CD14-positive monocyte (primary cell): ENCODE measurements at regions not wholly inside any gene's neighbourhood (a gene's known extent, or its start where the extent isn't known, plus 50 kb on each side); places are given as distances from the start of the nearest gene placed in this dataset.

Experiments used
- DNase-seq, 3 donors: peaks; one replicate each; pipeline ENCODE4 v3.0.0-alpha.2; 2011 to 2022
- H2AFZ ChIP-seq: 2 replicates; pipeline ENCODE4 v1.6.0; 2012; ENCODE audit warnings: mild to moderate bottlenecking, low read depth, low read length, inconsistent platforms; ENCODE audit not compliant: insufficient read depth, poor library complexity, severe bottlenecking
- H3K27ac ChIP-seq, 2 donors: 1 replicate in 1 of 2; 2 replicates in 1 of 2; pipeline ENCODE4 v1.5.1; 2012 to 2013; ENCODE audit warnings: low read length in 2 of 2, control low read depth in 1 of 2, inconsistent platforms in 1 of 2, low read depth in 1 of 2, mild to moderate bottlenecking in 1 of 2
- H3K27me3 ChIP-seq, 2 donors: one replicate each; pipeline versions ENCODE4 v1.6.0 to v1.6.1; 2011 to 2013; ENCODE audit warnings: low read length in 2 of 2; ENCODE audit not compliant: control insufficient read depth in 2 of 2, insufficient read depth in 2 of 2
- H3K36me3 ChIP-seq, 2 donors: replicated peaks in 1 of 2; 1 replicate in 1 of 2; 2 replicates in 1 of 2; pipeline versions ENCODE4 v1.5.1 to v1.6.1; 2012 to 2013; ENCODE audit warnings: low read length in 2 of 2, control low read depth in 1 of 2, inconsistent platforms in 1 of 2, mild to moderate bottlenecking in 1 of 2; ENCODE audit not compliant: insufficient read depth in 2 of 2, control insufficient read depth in 1 of 2
- H3K4me1 ChIP-seq, 2 donors: 1 replicate in 1 of 2; 2 replicates in 1 of 2; pipeline versions ENCODE4 v1.5.1 to v1.6.1; 2012 to 2013; ENCODE audit warnings: low read length in 2 of 2, control low read depth in 1 of 2, inconsistent platforms in 1 of 2, mild to moderate bottlenecking in 1 of 2, moderate library complexity in 1 of 2; ENCODE audit not compliant: insufficient read depth in 2 of 2, control insufficient read depth in 1 of 2
- H3K4me2 ChIP-seq: replicated peaks from 2 replicates; pipeline ENCODE3; 2012; ENCODE audit warnings: low read length, moderate library complexity, mild to moderate bottlenecking; ENCODE audit not compliant: poor library complexity, severe bottlenecking; ENCODE audit errors: extremely low read depth
- H3K4me3 ChIP-seq, 3 experiments: fragments of 200-600 bp in 1 of 3; sonication (generic) in 1 of 3; replicated peaks in 1 of 3; 1 replicate in 2 of 3; 2 replicates in 1 of 3; pipeline ENCODE4 v1.5.1; 2011 to 2013; ENCODE audit warnings: low read length in 3 of 3, mild to moderate bottlenecking in 3 of 3, control low read depth in 2 of 3, low read depth in 2 of 3, inconsistent platforms in 1 of 3, moderate library complexity in 1 of 3
- H3K79me2 ChIP-seq: 2 replicates; pipeline ENCODE4 v1.6.0; 2012; ENCODE audit warnings: mild to moderate bottlenecking, control low read depth, inconsistent platforms, low read length, moderate library complexity; ENCODE audit not compliant: insufficient read depth
- H3K9ac ChIP-seq: 2 replicates; pipeline ENCODE4 v1.6.0; 2017; ENCODE audit warnings: low read length, mild to moderate bottlenecking; ENCODE audit not compliant: insufficient read depth, poor library complexity, severe bottlenecking
- H3K9me3 ChIP-seq, 2 donors: replicated peaks in 1 of 2; 1 replicate in 1 of 2; 2 replicates in 1 of 2; pipeline versions ENCODE4 v1.5.1 to v1.6.1; 2012 to 2013; ENCODE audit warnings: low read length in 2 of 2, control low read depth in 1 of 2; ENCODE audit not compliant: control insufficient read depth in 1 of 2, insufficient read depth in 1 of 2
- H4K20me1 ChIP-seq: 2 replicates; pipeline ENCODE4 v1.6.0; 2012; ENCODE audit warnings: mild to moderate bottlenecking, low read length, control low read depth, moderate library complexity; ENCODE audit not compliant: insufficient read depth
- H3K27ac Mint-ChIP-seq, 7 donors: one replicate each; pipeline ENCODE4 v1.8.0; 2020; ENCODE audit warnings: mild to moderate bottlenecking in 7 of 7, mixed read lengths in 7 of 7, moderate library complexity in 6 of 7, inconsistent platforms in 2 of 7
- H3K27me3 Mint-ChIP-seq, 3 donors: one replicate each; pipeline ENCODE4 v1.8.0; 2021 to 2022; ENCODE audit warnings: low read depth in 3 of 3, mild to moderate bottlenecking in 3 of 3, mixed read lengths in 3 of 3, moderate library complexity in 3 of 3, inconsistent platforms in 1 of 3
- H3K36me3 Mint-ChIP-seq, 2 donors: one replicate each; pipeline ENCODE4 v1.8.0; 2020; ENCODE audit warnings: mixed read lengths in 2 of 2, inconsistent platforms in 1 of 2, mild to moderate bottlenecking in 1 of 2
- H3K4me1 Mint-ChIP-seq: one replicate; pipeline ENCODE4 v1.8.0; 2020; ENCODE audit warnings: mild to moderate bottlenecking, mixed read lengths
- H3K4me3 Mint-ChIP-seq, 2 donors: one replicate each; pipeline ENCODE4 v1.8.0; 2020; ENCODE audit warnings: mild to moderate bottlenecking in 2 of 2, mixed read lengths in 2 of 2, moderate library complexity in 1 of 2
- H3K9me3 Mint-ChIP-seq, 7 donors: one replicate each; pipeline ENCODE4 v1.8.0; 2020 to 2022; ENCODE audit warnings: mixed read lengths in 7 of 7, mild to moderate bottlenecking in 6 of 7, moderate library complexity in 6 of 7, inconsistent platforms in 2 of 7
- CTCF ChIP-seq: fragments of 200-600 bp; IDR thresholded peaks from one replicate; pipeline ENCODE4 v1.8.0; 2022; ENCODE audit warnings: antibody characterized with exemption, mild to moderate bottlenecking
- WGBS: methylation state at CpG from one replicate; pipeline ENCODE4 v1.1.5; 2013; ENCODE audit warnings: missing lambda C conversion rate; ENCODE audit not compliant: insufficient coverage; 5-methylcytosine and 5-hydroxymethylcytosine counted together
- intact Hi-C, 2 donors: fragments of 100-400 bp; cut with micrococcal nuclease; formaldehyde crosslinking; loops; one replicate each; pipeline versions ENCODE4 v1.15.0 to v1.15.1; 2023

- no peaks in the 10 kb centered on the region for H3K79me2 ChIP-seq
- H3K4me3 Mint-ChIP-seq: peak overlapping the region; percentile 73 to 87
- no peaks in the 10 kb centered on the region for H3K36me3 ChIP-seq
- peaks cover 17 to 22% (median 17%) of the 10 kb centered on the region in 3 donors for H3K27me3 Mint-ChIP-seq
- no peaks in the 10 kb centered on the region for H4K20me1 ChIP-seq
- H3K9ac ChIP-seq: peak overlapping the region; percentile 45
- H3K4me1 Mint-ChIP-seq: peaks cover 5% of the 10 kb centered on the region
- H3K27ac Mint-ChIP-seq: peak overlapping the region in 2 of 7 donors; percentile 54 to 75
- peak in 2 of 3 donors; percentile 4 to 29 for DNase-seq
- H3K27me3 ChIP-seq: peaks cover 0 to 18% of the 10 kb centered on the region in 2 donors
- peak overlapping the region in 2 of 3 experiments; percentile 8 to 64 for H3K4me3 ChIP-seq
- intact Hi-C loops: no loop called here
- H3K9me3 ChIP-seq: no peaks in the 10 kb centered on the region
- H2AFZ ChIP-seq: peak overlapping the region; percentile 74
- WGBS: 20% methylated on average over 24 of the region's 38 CpGs
- no peak for TF ChIP-seq CTCF
- no peak overlapping the region for H3K27ac ChIP-seq
- peak overlapping the region; percentile 73 for H3K4me2 ChIP-seq
- peaks cover 0 to 4% (median 2%) of the 10 kb centered on the region in 7 donors for H3K9me3 Mint-ChIP-seq
- peaks cover 7% of the 10 kb centered on the region in 2 donors for H3K4me1 ChIP-seq
- no peaks in the 10 kb centered on the region for H3K36me3 Mint-ChIP-seq
Observed at GRCh38 chr3:23671851-23672589, 133.7 kb upstream of the UBE2E1 start.

- Mint-ChIP-seq H3K27ac (no peak overlapping the region), H3K9me3 (peaks cover 0 to 4% (median 2%) of the 10 kb centered on the region in 7 donors), H3K4me1 (peaks cover 5% of the 10 kb centered on the region), H3K4me3 (peak overlapping the region in 1 of 2 donors; percentile 46), H3K36me3 (no peaks in the 10 kb centered on the region), H3K27me3 (peaks cover 17 to 22% (median 17%) of the 10 kb centered on the region in 3 donors)
- H3K4me2 ChIP-seq: no peak overlapping the region
- WGBS: 100% methylated on average over 1 of the region's 4 CpGs
- no peak overlapping the region for H2AFZ ChIP-seq
- intact Hi-C loops: no loop called here
- H4K20me1 ChIP-seq: no peaks in the 10 kb centered on the region
- H3K79me2 ChIP-seq: no peaks in the 10 kb centered on the region
- no peak for TF ChIP-seq CTCF
- H3K4me3 ChIP-seq: no peak overlapping the region
- DNase-seq: no peak
- H3K36me3 ChIP-seq: no peaks in the 10 kb centered on the region
- peaks cover 0 to 18% of the 10 kb centered on the region in 2 donors for H3K27me3 ChIP-seq
- H3K9ac ChIP-seq: no peak overlapping the region
- no peak overlapping the region for H3K27ac ChIP-seq
- peaks cover 7% of the 10 kb centered on the region in 2 donors for H3K4me1 ChIP-seq
- no peaks in the 10 kb centered on the region for H3K9me3 ChIP-seq
Observed at GRCh38 chr3:23672628-23673027, 133.1 kb upstream of the UBE2E1 start.
